ENCODE measurements at regions not wholly inside any gene's neighbourhood (a gene's known extent, or its start where the extent isn't known, plus 50 kb on each side); places are given as distances from the start of the nearest gene placed in this dataset.

GRCh38 chr1:229130028-229130668 lies 140.8 kb upstream of the RAB4A start (continued):
- TF ChIP-seq ZNF142 (CRISPR knock-in tag; IDR thresholded peaks at IDR 0.05) (no peak), ZBTB7B (CRISPR knock-in tag; IDR thresholded peaks at IDR 0.05) (peak; percentile 19; the same call in 1 of the 2 replicates), ZSCAN9 (CRISPR knock-in tag; IDR thresholded peaks at IDR 0.05; ENCODE audit: borderline replicate concordance) (0 out of 2 replicates have a peak, but pooled peaks have one; percentile 35), ZSCAN5A (CRISPR knock-in tag; IDR thresholded peaks at IDR 0.05; ENCODE audit: borderline replicate concordance) (peak; percentile 85; the same call in 1 of the 2 replicates), MIER2 (CRISPR knock-in tag; IDR thresholded peaks at IDR 0.05) (no peak; the same call in 1 of the 2 replicates), CEBPG (CRISPR knock-in tag; IDR thresholded peaks at IDR 0.05) (peak; percentile 95), ZNF761 (CRISPR knock-in tag; conservative IDR thresholded peaks at IDR 0.05) (peak; percentile 21; the same call in 1 of the 2 replicates), ZFY (CRISPR knock-in tag; IDR thresholded peaks at IDR 0.05) (peak; percentile 57; the same call in 1 of the 2 replicates), ATF3 (CRISPR knock-in tag; IDR thresholded peaks at IDR 0.05) (no peak), YY1 (IDR thresholded peaks at IDR 0.05; ENCODE audit: insufficient read depth, insufficient replicate concordance, low read depth, low read length) (peak; percentile 79), AHDC1 (CRISPR knock-in tag; IDR thresholded peaks at IDR 0.05; ENCODE audit: borderline replicate concordance) (peak; percentile 29; the same call in 1 of the 2 replicates), IRF2 (CRISPR knock-in tag; IDR thresholded peaks at IDR 0.05) (peak; percentile 70; the same call in 1 of the 2 replicates), NR0B2 (CRISPR knock-in tag; IDR thresholded peaks at IDR 0.05) (0 out of 2 replicates have a peak, but pooled peaks have one; percentile 44), ZNF17 (CRISPR knock-in tag; IDR thresholded peaks at IDR 0.05) (no peak), ZNF746 (CRISPR knock-in tag; IDR thresholded peaks at IDR 0.05) (peak; percentile 25; the same call in 1 of the 2 replicates)

Measured in HepG2 (cell line).